H9 (cell line): ENCODE measurements at regions not wholly inside any gene's neighbourhood (a gene's known extent, or its start where the extent isn't known, plus 50 kb on each side); places are given as distances from the start of the nearest gene placed in this dataset.

ENCODE experiments used
- DNase-seq: peaks from one replicate; pipeline ENCODE4 v3.0.0-alpha.2; 2017
- H2AFZ ChIP-seq: one replicate; pipeline ENCODE4 v1.6.1; 2013; ENCODE audit warnings: mild to moderate bottlenecking, low read length, control low read depth, moderate library complexity
- H2AK5ac ChIP-seq: 2 replicates; pipeline ENCODE4 v1.6.1; 2013; ENCODE audit warnings: low read length, control low read depth, mixed read lengths; ENCODE audit not compliant: insufficient read length
- H2BK120ac ChIP-seq: one replicate; pipeline ENCODE4 v1.6.1; 2013; ENCODE audit warnings: low read depth, mild to moderate bottlenecking, low read length, control low read depth, inconsistent platforms; ENCODE audit not compliant: poor library complexity, severe bottlenecking
- H2BK12ac ChIP-seq: 2 replicates; pipeline ENCODE4 v1.6.1; 2013; ENCODE audit warnings: low read length, control low read depth, mixed read lengths, low read depth; ENCODE audit not compliant: insufficient read length
- H2BK15ac ChIP-seq: 2 replicates; pipeline ENCODE4 v1.6.1; 2013; ENCODE audit warnings: low read depth, low read length, control low read depth
- H2BK20ac ChIP-seq: one replicate; pipeline ENCODE4 v1.6.1; 2013; ENCODE audit warnings: low read depth, mild to moderate bottlenecking, low read length, control low read depth, inconsistent platforms; ENCODE audit not compliant: poor library complexity, severe bottlenecking
- H2BK5ac ChIP-seq: 2 replicates; pipeline ENCODE4 v1.6.1; 2013; ENCODE audit warnings: low read length, control low read depth, mixed read lengths; ENCODE audit not compliant: insufficient read length
- H3K14ac ChIP-seq: 2 replicates; pipeline ENCODE4 v1.6.1; 2013; ENCODE audit warnings: low read length, control low read depth; ENCODE audit not compliant: insufficient read depth
- H3K18ac ChIP-seq: 2 replicates; pipeline ENCODE4 v1.6.1; 2013; ENCODE audit warnings: low read depth, mild to moderate bottlenecking, mixed read lengths, low read length, control low read depth; ENCODE audit not compliant: insufficient read length
- H3K23ac ChIP-seq: 2 replicates; pipeline ENCODE4 v1.6.1; 2013; ENCODE audit warnings: low read length, control low read depth, mixed read lengths, low read depth; ENCODE audit not compliant: insufficient read length
- H3K23me2 ChIP-seq: 2 replicates; pipeline ENCODE4 v1.6.1; 2013; ENCODE audit warnings: low read depth, mild to moderate bottlenecking, mixed read lengths, low read length, control low read depth; ENCODE audit not compliant: insufficient read length, poor library complexity, severe bottlenecking
- H3K27ac ChIP-seq: 2 replicates; pipeline ENCODE4 v1.5.1; 2013; ENCODE audit warnings: low read length, control low read depth, mixed read lengths, low read depth; ENCODE audit not compliant: insufficient read length
- H3K27me3 ChIP-seq: 2 replicates; pipeline ENCODE4 v1.6.1; 2013; ENCODE audit warnings: low read length, control low read depth, inconsistent platforms; ENCODE audit not compliant: insufficient read depth
- H3K4ac ChIP-seq: 2 replicates; pipeline ENCODE4 v1.6.1; 2013; ENCODE audit warnings: low read depth, mild to moderate bottlenecking, control low read depth, inconsistent platforms, low read length, moderate library complexity
- H3K4me1 ChIP-seq: 2 replicates; pipeline ENCODE4 v1.6.1; 2013; ENCODE audit warnings: low read length, control low read depth, inconsistent platforms; ENCODE audit not compliant: insufficient read depth
- H3K4me2 ChIP-seq: 2 replicates; pipeline ENCODE4 v1.6.1; 2013; ENCODE audit warnings: low read length, control low read depth, mixed read lengths; ENCODE audit not compliant: insufficient read length, insufficient read depth
- H3K56ac ChIP-seq: 2 replicates; pipeline ENCODE4 v1.6.1; 2013; ENCODE audit warnings: low read depth, mild to moderate bottlenecking, mixed read lengths, low read length, control low read depth; ENCODE audit not compliant: insufficient read length
- H3K79me1 ChIP-seq: 2 replicates; pipeline ENCODE4 v1.6.1; 2013; ENCODE audit warnings: low read depth, mild to moderate bottlenecking, moderate library complexity, low read length, control low read depth, inconsistent platforms; ENCODE audit not compliant: insufficient read depth, poor library complexity, severe bottlenecking
- H3K79me2 ChIP-seq: 2 replicates; pipeline ENCODE4 v1.6.1; 2013; ENCODE audit warnings: low read length, control low read depth, inconsistent platforms; ENCODE audit not compliant: insufficient read depth
- H3K9ac ChIP-seq: 2 replicates; pipeline ENCODE4 v1.6.1; 2013; ENCODE audit warnings: low read length, control low read depth, mixed read lengths; ENCODE audit not compliant: insufficient read length; ENCODE audit errors: extremely low read depth
- H3K9me3 ChIP-seq: one replicate; pipeline ENCODE4 v1.6.1; 2013; ENCODE audit warnings: low read depth, low read length, inconsistent platforms; ENCODE audit not compliant: control insufficient read depth
- H3T11ph ChIP-seq: one replicate; pipeline ENCODE4 v1.6.1; 2013; ENCODE audit warnings: mild to moderate bottlenecking, low read length, control low read depth, inconsistent platforms
- H4K20me1 ChIP-seq: one replicate; pipeline ENCODE4 v1.6.1; 2013; ENCODE audit not compliant: control insufficient read depth, insufficient read length, insufficient read depth
- H4K5ac ChIP-seq: 2 replicates; pipeline ENCODE4 v1.6.1; 2013; ENCODE audit warnings: low read depth, mild to moderate bottlenecking, mixed read lengths, low read length, control low read depth; ENCODE audit not compliant: insufficient read length
- H4K8ac ChIP-seq: replicated peaks from 2 replicates; pipeline ENCODE4 v1.6.1; 2013; ENCODE audit warnings: low read length, control low read depth, mixed read lengths, low read depth; ENCODE audit not compliant: insufficient read length
- H4K91ac ChIP-seq: 2 replicates; pipeline ENCODE4 v1.6.1; 2013; ENCODE audit warnings: low read depth, mild to moderate bottlenecking, moderate library complexity, mixed read lengths, low read length, control low read depth; ENCODE audit not compliant: insufficient read length
- H3K27ac Mint-ChIP-seq, 3 experiments: 2 replicates in 2 of 3; 3 replicates in 1 of 3; pipeline ENCODE4 v1.8.0; 2020 to 2021; ENCODE audit warnings: mixed read lengths in 3 of 3, mild to moderate bottlenecking in 1 of 3, moderate library complexity in 1 of 3
- H3K27me3 Mint-ChIP-seq: 2 replicates; pipeline ENCODE4 v1.8.0; 2021; ENCODE audit warnings: low read depth, mild to moderate bottlenecking, moderate library complexity, mixed read lengths
- H3K36me3 Mint-ChIP-seq, 3 experiments: 2 replicates in 2 of 3; 3 replicates in 1 of 3; pipeline ENCODE4 v1.8.0; 2020 to 2021; ENCODE audit warnings: low read depth in 3 of 3, mixed read lengths in 3 of 3; ENCODE audit not compliant: insufficient read depth in 1 of 3
- H3K4me1 Mint-ChIP-seq, 2 experiments: 2 replicates each; pipeline ENCODE4 v1.8.0; 2020; ENCODE audit warnings: mixed read lengths in 2 of 2
- H3K4me3 Mint-ChIP-seq, 2 experiments: 2 replicates in 1 of 2; 3 replicates in 1 of 2; pipeline ENCODE4 v1.8.0; 2020 to 2021; ENCODE audit warnings: mild to moderate bottlenecking in 2 of 2, mixed read lengths in 2 of 2, moderate library complexity in 1 of 2
- H3K9me3 Mint-ChIP-seq, 2 experiments: 2 replicates in 1 of 2; 3 replicates in 1 of 2; pipeline ENCODE4 v1.8.0; 2020; ENCODE audit warnings: mild to moderate bottlenecking in 2 of 2, mixed read lengths in 2 of 2, moderate library complexity in 1 of 2
- WGBS: extraction: QIAGEN DNeasy Blood & Tissue Kit; methylation state at CpG from one replicate; pipeline ENCODE4 v1.1.7; 2013; ENCODE audit warnings: missing lambda C conversion rate, low lambda C conversion rate, mixed read lengths; ENCODE audit not compliant: insufficient read length; ENCODE audit errors: extremely low coverage; 5-methylcytosine and 5-hydroxymethylcytosine counted together
- TF ChIP-seq, protein P1 (sequence below): fragments of 200-600 bp; sonication (generic); conservative IDR thresholded peaks from 3 replicates; pipeline ENCODE4 v1.8.0; 2021; ENCODE audit warnings: antibody characterized with exemption, mild to moderate bottlenecking

DNA sequence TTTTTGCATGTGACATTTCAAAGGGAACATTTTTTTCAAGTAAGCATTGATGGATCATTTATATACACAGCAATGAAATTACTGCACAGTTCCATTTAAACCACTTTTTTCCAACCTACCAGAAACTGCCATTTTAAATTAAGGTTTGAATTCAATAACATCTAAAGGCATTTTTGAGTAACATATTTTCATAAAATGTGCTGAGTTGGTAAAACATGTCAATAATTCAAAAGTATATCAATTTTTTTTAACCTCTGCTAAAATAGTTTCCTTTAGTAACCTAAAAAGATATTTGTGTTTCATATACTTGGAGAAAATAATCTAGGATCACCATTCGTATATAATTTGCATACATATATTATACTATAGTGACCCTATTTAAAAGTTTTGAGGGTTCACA, 355.1 kb upstream of the KCNMB2 start:
- Mint-ChIP-seq H3K4me3 (no peak overlapping the region), H3K27ac (no peak overlapping the region), H3K4me1 (peaks cover 7 to 12% of the 10 kb centered on the region in 2 experiments), H3K36me3 (no peaks in the 10 kb centered on the region), H3K9me3 (no peaks in the 10 kb centered on the region; a peak in 1 of 5 replicates), H3K27me3 (no peaks in the 10 kb centered on the region)
- no peaks in the 10 kb centered on the region for H3K9me3 ChIP-seq
- H3K4ac ChIP-seq, result no peak overlapping the region
- no peak overlapping the region for H3K56ac ChIP-seq
- no peaks in the 10 kb centered on the region for H3K27me3 ChIP-seq
- TF ChIP-seq, protein P1, sequence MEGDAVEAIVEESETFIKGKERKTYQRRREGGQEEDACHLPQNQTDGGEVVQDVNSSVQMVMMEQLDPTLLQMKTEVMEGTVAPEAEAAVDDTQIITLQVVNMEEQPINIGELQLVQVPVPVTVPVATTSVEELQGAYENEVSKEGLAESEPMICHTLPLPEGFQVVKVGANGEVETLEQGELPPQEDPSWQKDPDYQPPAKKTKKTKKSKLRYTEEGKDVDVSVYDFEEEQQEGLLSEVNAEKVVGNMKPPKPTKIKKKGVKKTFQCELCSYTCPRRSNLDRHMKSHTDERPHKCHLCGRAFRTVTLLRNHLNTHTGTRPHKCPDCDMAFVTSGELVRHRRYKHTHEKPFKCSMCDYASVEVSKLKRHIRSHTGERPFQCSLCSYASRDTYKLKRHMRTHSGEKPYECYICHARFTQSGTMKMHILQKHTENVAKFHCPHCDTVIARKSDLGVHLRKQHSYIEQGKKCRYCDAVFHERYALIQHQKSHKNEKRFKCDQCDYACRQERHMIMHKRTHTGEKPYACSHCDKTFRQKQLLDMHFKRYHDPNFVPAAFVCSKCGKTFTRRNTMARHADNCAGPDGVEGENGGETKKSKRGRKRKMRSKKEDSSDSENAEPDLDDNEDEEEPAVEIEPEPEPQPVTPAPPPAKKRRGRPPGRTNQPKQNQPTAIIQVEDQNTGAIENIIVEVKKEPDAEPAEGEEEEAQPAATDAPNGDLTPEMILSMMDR, result no peak
- no peak overlapping the region for H3K23ac ChIP-seq
- no peak overlapping the region for H3T11ph ChIP-seq
- H2BK5ac ChIP-seq, result no peak overlapping the region
- DNase-seq, result no peak
- no peak overlapping the region for H4K5ac ChIP-seq
- H3K9ac ChIP-seq, result no peak overlapping the region
- H3K27ac ChIP-seq, result no peak overlapping the region
- no peaks in the 10 kb centered on the region for H3K79me2 ChIP-seq
- no peaks in the 10 kb centered on the region for H3K79me1 ChIP-seq
- no peak overlapping the region for H2AK5ac ChIP-seq
- no peak overlapping the region for H3K4me2 ChIP-seq
- no peaks in the 10 kb centered on the region for H3K23me2 ChIP-seq
- peaks cover 2% of the 10 kb centered on the region; the same call in 1 of the 2 replicates for H3K4me1 ChIP-seq
- no peak overlapping the region for H3K14ac ChIP-seq
- no peak overlapping the region for H2BK20ac ChIP-seq
- no peak overlapping the region for H2BK15ac ChIP-seq
- no peak overlapping the region for H2BK12ac ChIP-seq
- H2BK120ac ChIP-seq, result no peak overlapping the region
- no peak overlapping the region for H3K18ac ChIP-seq
- WGBS, result no CpG with 5 or more reads among the region's 1 CpG
- no peak overlapping the region for H4K8ac ChIP-seq
- no peaks in the 10 kb centered on the region for H4K20me1 ChIP-seq
- H2AFZ ChIP-seq, result no peak overlapping the region
- no peak overlapping the region for H4K91ac ChIP-seq
